MCF 10A (cell line): ENCODE measurements at regions not wholly inside any gene's neighbourhood (a gene's known extent, or its start where the extent isn't known, plus 50 kb on each side); places are given as distances from the start of the nearest gene placed in this dataset. TPM values are rescaled to one million over a fixed set of nuclear protein-coding genes. Genes with fewer than 3 reads are reported as not detected.

Experiments
- BruUV-seq: library from RNA; stranded (reverse); fragments of 400-500 nt; replicated peaks from 2 replicates; lab custom pipeline; 2021; lab: Mats Ljungman, UMichigan
- CTCF ChIA-PET: fragments of 300-600 bp; sonication (Branson Sonifier 250); formaldehyde crosslinking; extraction: SDS; loops from one replicate; lab custom pipeline; 2021; ENCODE audit warnings: antibody characterized with exemption, inconsistent platforms; lab: Yijun Ruan, JAX
- POLR2A ChIA-PET: fragments of 300-600, 350-650 bp; sonication (Branson Sonifier 250); formaldehyde crosslinking; extraction: SDS; loops from one replicate; lab custom pipeline; 2020; ENCODE audit warnings: antibody characterized with exemption, inconsistent platforms; lab: Yijun Ruan, JAX
- DNase-seq: peaks from one replicate; pipeline ENCODE4 v3.0.0-alpha.2; 2018; ENCODE audit not compliant: unreplicated experiment
- H3K27ac Mint-ChIP-seq: one replicate; pipeline ENCODE4 v1.8.0; 2022; ENCODE audit warnings: mild to moderate bottlenecking, low read depth, mixed read lengths; ENCODE audit not compliant: unreplicated experiment
- H3K27me3 Mint-ChIP-seq: one replicate; pipeline ENCODE4 v1.8.0; 2022; ENCODE audit warnings: mixed read lengths; ENCODE audit not compliant: insufficient read depth, unreplicated experiment
- H3K36me3 Mint-ChIP-seq: one replicate; pipeline ENCODE4 v1.8.0; 2022; ENCODE audit warnings: mild to moderate bottlenecking, moderate library complexity, mixed read lengths; ENCODE audit not compliant: insufficient read depth, unreplicated experiment
- H3K4me1 Mint-ChIP-seq: one replicate; pipeline ENCODE4 v1.8.0; 2022; ENCODE audit warnings: mixed read lengths; ENCODE audit not compliant: insufficient read depth, unreplicated experiment
- H3K4me3 Mint-ChIP-seq: one replicate; pipeline ENCODE4 v1.8.0; 2022; ENCODE audit warnings: mild to moderate bottlenecking, moderate library complexity, mixed read lengths; ENCODE audit not compliant: unreplicated experiment
- H3K9me3 Mint-ChIP-seq: one replicate; pipeline ENCODE4 v1.8.0; 2022; ENCODE audit warnings: mixed read lengths; ENCODE audit not compliant: unreplicated experiment
- CTCF ChIP-seq: fragments of 200-600 bp; IDR thresholded peaks from one replicate; pipeline ENCODE4 v1.8.0; 2022; ENCODE audit warnings: antibody characterized with exemption, mild to moderate bottlenecking; ENCODE audit not compliant: unreplicated experiment
- intact Hi-C: fragments of 100-400 bp; cut with micrococcal nuclease; formaldehyde crosslinking; loops from 2 replicates; pipeline ENCODE4 v1.14.1; 2022
- microRNA-seq: library from miRNA; unstranded; fragments of <30 nt; microRNA quantifications from one replicate; pipeline ENCODE4 v1.2.0, GENCODE V29; 2022

- Mint-ChIP-seq H3K9me3 (no peaks in the 10 kb centered on the region), H3K4me1 (peaks cover 6% of the 10 kb centered on the region), H3K4me3 (no peak overlapping the region), H3K27me3 (no peaks in the 10 kb centered on the region), H3K27ac (no peak overlapping the region), H3K36me3 (no peaks in the 10 kb centered on the region)
- CTCF ChIA-PET = interaction anchor here (0.6 kb wide), 1 partner anchor 29 kb away, joined by 4 read pairs; no protein-coding TSS in a partner anchor
- POLR2A ChIA-PET = interaction anchor here (0.9 kb wide), 1 partner anchor 190 kb away, joined by 3 read pairs; no protein-coding TSS in a partner anchor
- DNase-seq = no peak
- intact Hi-C loops = no loop called here
- BruUV-seq = no TSS peak
- no peak for TF ChIP-seq CTCF
Measured at GRCh38 chr6:155510879-155511278, 55.2 kb upstream of the NOX3 start.

- Mint-ChIP-seq H3K36me3 (no peaks in the 10 kb centered on the region), H3K4me1 (peaks cover 6% of the 10 kb centered on the region), H3K9me3 (no peaks in the 10 kb centered on the region), H3K27me3 (no peaks in the 10 kb centered on the region), H3K4me3 (no peak overlapping the region), H3K27ac (no peak overlapping the region)
- intact Hi-C loops = no loop called here
- ChIA-PET CTCF (interaction anchor here (0.7 kb wide), 1 partner anchor 10 kb away, joined by 5 read pairs; no protein-coding TSS in a partner anchor), POLR2A (no interaction called here)
- no TSS peak for BruUV-seq
- DNase-seq = no peak
- no peak for TF ChIP-seq CTCF
Measured at GRCh38 chr6:155509743-155510475, 54.3 kb upstream of the NOX3 start.

- ChIA-PET CTCF (interaction anchor here (0.6 to 1.7 kb wide), 4 partner anchors 8 to 27 kb away, joined by 3 to 7 read pairs (median 4); no protein-coding TSS in a partner anchor), POLR2A (interaction anchor here (2.9 kb wide), 1 partner anchor 10 kb away, joined by 12 read pairs; no protein-coding TSS in a partner anchor)
- Mint-ChIP-seq H3K9me3 (peaks cover 8% of the 10 kb centered on the region), H3K27me3 (no peaks in the 10 kb centered on the region), H3K27ac (no peak overlapping the region), H3K36me3 (no peaks in the 10 kb centered on the region), H3K4me1 (peaks cover 6% of the 10 kb centered on the region), H3K4me3 (no peak overlapping the region)
- no peak for TF ChIP-seq CTCF
- no peak for DNase-seq
- intact Hi-C loops = no loop called here
- no TSS peak for BruUV-seq
Measured at GRCh38 chr6:155505608-155505989, 50.0 kb upstream of the NOX3 start.

Small RNAs in the stretch of these regions (microRNA-seq; reads per million reads assigned to microRNA genes)
- gene MIR1202 = not detected
